ENCODE measurements at regions not wholly inside any gene's neighbourhood (a gene's known extent, or its start where the extent isn't known, plus 50 kb on each side); places are given as distances from the start of the nearest gene placed in this dataset.

DNA sequence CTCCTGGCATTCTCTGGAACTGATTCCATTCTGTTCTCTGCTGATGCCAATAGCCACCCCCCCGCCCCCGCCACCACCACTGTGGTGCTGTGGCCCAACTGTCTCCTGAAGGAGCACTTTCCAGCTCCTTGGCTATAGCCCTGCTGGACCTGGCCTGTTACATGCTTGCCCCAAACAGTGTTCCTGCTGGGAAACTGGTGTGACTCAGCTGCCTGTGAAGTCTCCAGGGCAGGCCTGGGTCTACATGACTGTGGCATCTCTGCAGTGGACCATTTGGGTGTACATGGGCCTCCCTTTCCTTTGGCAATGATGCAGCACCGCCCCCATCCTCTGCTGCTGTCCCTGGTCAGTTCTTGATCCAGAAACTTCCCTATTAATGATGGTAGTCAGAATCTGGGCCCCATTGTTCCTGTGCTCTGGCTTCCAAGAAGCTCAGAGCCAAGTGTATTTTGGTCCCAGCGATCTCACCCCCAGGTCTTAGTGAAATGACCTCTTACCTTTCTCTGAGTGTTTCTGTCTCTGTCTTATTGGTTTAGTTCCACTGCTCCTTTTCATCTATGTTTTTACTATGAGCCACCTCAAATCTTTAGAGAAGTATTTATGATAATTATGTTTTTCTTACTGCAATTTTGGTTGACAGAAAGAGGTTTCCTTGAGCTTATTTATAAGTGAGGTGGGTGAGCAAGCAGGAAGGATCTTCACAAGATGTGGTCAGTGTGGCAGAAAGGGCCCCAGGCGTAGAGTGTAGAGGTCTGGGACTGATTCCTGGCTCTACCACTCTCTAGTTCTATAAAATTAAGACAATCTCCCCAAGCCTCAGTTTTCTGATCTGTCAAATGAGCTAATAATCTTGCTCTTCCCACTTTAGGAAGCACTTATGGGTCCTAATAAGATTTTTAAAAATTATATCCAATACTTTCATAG lies 210.7 kb upstream of the EOLA2 start:
- no peaks in the 10 kb centered on the region for H3K27me3 ChIP-seq (ENCODE audit: insufficient read depth, poor library complexity, severe bottlenecking)

DNA sequence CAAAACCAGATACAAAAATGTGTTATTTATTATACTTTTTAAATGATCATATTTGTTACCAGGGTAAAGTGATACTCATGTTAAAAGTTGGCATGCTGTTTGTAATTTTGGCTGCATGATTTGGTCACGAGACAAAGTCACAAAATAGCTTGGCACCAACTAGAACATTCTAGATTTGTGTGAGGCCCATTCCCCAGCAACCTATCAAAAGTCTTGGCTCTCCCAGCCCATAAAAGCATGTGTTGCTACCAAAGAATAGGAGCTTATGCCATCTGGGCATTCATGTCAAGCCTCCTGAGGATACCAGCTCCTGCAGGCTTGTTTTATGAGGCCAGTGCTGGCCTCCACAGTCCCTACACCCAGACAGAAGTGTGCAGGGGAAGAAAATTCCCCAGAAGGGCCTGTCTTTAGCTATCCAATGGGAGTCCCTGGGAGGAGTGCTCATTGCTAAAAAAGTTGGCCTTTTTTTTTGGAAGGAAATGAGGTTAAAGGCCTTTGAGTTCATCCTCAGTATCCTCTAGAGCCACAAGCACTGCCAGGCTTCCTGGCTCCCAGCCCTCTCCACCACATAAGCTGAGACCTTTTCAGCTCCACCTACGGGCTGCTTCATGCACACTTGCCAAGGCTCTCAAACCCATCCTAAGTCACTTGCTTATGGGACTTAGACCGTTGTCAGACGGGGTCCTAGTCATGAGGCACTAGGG lies 211.9 kb upstream of the EOLA2 start:
- no peak for DNase-seq (ENCODE audit: low read depth in 1 of 2, low spot score in 1 of 2)
- Histone ChIP-seq H3K4me3 (replicated peaks; ENCODE audit: insufficient read depth, low read length) (no peak overlapping the region), H3K27ac (replicated peaks) (no peak overlapping the region), H3K27me3 (ENCODE audit: insufficient read depth, poor library complexity, severe bottlenecking) (no peaks in the 10 kb centered on the region)
- TF ChIP-seq, protein P1, sequence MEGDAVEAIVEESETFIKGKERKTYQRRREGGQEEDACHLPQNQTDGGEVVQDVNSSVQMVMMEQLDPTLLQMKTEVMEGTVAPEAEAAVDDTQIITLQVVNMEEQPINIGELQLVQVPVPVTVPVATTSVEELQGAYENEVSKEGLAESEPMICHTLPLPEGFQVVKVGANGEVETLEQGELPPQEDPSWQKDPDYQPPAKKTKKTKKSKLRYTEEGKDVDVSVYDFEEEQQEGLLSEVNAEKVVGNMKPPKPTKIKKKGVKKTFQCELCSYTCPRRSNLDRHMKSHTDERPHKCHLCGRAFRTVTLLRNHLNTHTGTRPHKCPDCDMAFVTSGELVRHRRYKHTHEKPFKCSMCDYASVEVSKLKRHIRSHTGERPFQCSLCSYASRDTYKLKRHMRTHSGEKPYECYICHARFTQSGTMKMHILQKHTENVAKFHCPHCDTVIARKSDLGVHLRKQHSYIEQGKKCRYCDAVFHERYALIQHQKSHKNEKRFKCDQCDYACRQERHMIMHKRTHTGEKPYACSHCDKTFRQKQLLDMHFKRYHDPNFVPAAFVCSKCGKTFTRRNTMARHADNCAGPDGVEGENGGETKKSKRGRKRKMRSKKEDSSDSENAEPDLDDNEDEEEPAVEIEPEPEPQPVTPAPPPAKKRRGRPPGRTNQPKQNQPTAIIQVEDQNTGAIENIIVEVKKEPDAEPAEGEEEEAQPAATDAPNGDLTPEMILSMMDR (IDR thresholded peaks at IDR 0.05; ENCODE audit: insufficient read depth, low read length): no peak
- TF ChIP-seq, protein P2, sequence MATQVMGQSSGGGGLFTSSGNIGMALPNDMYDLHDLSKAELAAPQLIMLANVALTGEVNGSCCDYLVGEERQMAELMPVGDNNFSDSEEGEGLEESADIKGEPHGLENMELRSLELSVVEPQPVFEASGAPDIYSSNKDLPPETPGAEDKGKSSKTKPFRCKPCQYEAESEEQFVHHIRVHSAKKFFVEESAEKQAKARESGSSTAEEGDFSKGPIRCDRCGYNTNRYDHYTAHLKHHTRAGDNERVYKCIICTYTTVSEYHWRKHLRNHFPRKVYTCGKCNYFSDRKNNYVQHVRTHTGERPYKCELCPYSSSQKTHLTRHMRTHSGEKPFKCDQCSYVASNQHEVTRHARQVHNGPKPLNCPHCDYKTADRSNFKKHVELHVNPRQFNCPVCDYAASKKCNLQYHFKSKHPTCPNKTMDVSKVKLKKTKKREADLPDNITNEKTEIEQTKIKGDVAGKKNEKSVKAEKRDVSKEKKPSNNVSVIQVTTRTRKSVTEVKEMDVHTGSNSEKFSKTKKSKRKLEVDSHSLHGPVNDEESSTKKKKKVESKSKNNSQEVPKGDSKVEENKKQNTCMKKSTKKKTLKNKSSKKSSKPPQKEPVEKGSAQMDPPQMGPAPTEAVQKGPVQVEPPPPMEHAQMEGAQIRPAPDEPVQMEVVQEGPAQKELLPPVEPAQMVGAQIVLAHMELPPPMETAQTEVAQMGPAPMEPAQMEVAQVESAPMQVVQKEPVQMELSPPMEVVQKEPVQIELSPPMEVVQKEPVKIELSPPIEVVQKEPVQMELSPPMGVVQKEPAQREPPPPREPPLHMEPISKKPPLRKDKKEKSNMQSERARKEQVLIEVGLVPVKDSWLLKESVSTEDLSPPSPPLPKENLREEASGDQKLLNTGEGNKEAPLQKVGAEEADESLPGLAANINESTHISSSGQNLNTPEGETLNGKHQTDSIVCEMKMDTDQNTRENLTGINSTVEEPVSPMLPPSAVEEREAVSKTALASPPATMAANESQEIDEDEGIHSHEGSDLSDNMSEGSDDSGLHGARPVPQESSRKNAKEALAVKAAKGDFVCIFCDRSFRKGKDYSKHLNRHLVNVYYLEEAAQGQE (IDR thresholded peaks at IDR 0.05; ENCODE audit: insufficient replicate concordance, low read depth): no peak
- TF ChIP-seq SPI1 (IDR thresholded peaks at IDR 0.05; ENCODE audit: borderline replicate concordance, low read depth) (no peak), GABPA (IDR thresholded peaks at IDR 0.05; ENCODE audit: low read depth) (no peak)

More for the DNA sequence above, 210.7 kb upstream of the EOLA2 start:
- Histone ChIP-seq H3K4me3 (replicated peaks; ENCODE audit: insufficient read depth, low read length) (no peak overlapping the region), H3K27ac (replicated peaks) (no peak overlapping the region)
- TF ChIP-seq SPI1 (IDR thresholded peaks at IDR 0.05; ENCODE audit: borderline replicate concordance, low read depth): no peak
- TF ChIP-seq GABPA (IDR thresholded peaks at IDR 0.05; ENCODE audit: low read depth): no peak
- TF ChIP-seq POLR2AphosphoS5 (IDR thresholded peaks at IDR 0.05; ENCODE audit: low read depth): no peak
- TF ChIP-seq, protein P2 (IDR thresholded peaks at IDR 0.05; ENCODE audit: insufficient replicate concordance, low read depth): no peak
- TF ChIP-seq, protein P1 (IDR thresholded peaks at IDR 0.05; ENCODE audit: insufficient read depth, low read length): no peak
- no peak for DNase-seq (ENCODE audit: low read depth in 1 of 2, low spot score in 1 of 2)

DNA sequence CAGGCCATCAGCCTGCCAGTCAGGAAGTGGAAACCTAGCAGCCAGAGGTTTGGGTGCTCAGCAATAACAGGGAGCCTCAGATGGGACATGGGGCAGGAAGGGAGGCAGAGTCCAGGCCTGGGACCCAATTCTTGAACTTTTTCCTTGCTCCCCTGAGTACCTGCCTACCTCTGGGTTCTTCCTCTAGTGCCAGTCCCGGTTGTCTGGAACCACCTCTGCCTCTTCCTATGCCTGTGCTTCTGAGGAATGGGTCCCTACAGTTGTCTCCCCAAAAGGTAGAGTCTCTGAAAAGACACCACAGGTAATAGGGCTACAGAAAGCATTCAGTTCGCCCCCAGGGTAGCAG lies 212.4 kb upstream of the MAMLD1 start:
- TF ChIP-seq GABPA (IDR thresholded peaks at IDR 0.05; ENCODE audit: low read depth) (no peak), SPI1 (IDR thresholded peaks at IDR 0.05; ENCODE audit: borderline replicate concordance, low read depth) (no peak), POLR2AphosphoS5 (IDR thresholded peaks at IDR 0.05; ENCODE audit: low read depth) (no peak)
- TF ChIP-seq, protein P1 (IDR thresholded peaks at IDR 0.05; ENCODE audit: insufficient read depth, low read length): no peak
- TF ChIP-seq, protein P2 (IDR thresholded peaks at IDR 0.05; ENCODE audit: insufficient replicate concordance, low read depth): no peak
- no peak for DNase-seq (ENCODE audit: low read depth in 1 of 2, low spot score in 1 of 2)
- Histone ChIP-seq H3K27ac (replicated peaks) (no peak overlapping the region), H3K27me3 (ENCODE audit: insufficient read depth, poor library complexity, severe bottlenecking) (no peaks in the 10 kb centered on the region), H3K4me3 (replicated peaks; ENCODE audit: insufficient read depth, low read length) (no peak overlapping the region)
